ENCODE measurements at regions not wholly inside any gene's neighbourhood (a gene's known extent, or its start where the extent isn't known, plus 50 kb on each side); places are given as distances from the start of the nearest gene placed in this dataset.

DNA sequence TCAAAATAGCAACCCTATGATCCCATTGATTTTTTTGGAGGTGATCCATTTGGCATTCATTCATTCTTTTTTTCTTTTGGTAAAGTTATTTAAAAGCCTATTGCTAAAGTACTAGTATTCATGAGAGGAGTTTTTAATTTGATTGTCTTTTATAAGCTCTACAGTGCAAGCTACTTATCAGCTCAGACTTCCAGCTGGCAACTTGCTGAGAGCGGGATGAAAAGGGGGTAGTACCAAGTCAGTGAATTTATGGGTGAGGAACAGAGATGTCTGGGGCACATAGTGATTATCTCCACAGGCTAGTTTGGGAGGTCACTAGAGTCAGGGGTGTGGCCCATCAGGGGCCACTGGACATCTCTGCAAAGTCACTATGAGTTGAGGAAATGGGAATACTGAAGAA lies 202.4 kb downstream of the PIK3C3 start:
- TF ChIP-seq, protein P1, sequence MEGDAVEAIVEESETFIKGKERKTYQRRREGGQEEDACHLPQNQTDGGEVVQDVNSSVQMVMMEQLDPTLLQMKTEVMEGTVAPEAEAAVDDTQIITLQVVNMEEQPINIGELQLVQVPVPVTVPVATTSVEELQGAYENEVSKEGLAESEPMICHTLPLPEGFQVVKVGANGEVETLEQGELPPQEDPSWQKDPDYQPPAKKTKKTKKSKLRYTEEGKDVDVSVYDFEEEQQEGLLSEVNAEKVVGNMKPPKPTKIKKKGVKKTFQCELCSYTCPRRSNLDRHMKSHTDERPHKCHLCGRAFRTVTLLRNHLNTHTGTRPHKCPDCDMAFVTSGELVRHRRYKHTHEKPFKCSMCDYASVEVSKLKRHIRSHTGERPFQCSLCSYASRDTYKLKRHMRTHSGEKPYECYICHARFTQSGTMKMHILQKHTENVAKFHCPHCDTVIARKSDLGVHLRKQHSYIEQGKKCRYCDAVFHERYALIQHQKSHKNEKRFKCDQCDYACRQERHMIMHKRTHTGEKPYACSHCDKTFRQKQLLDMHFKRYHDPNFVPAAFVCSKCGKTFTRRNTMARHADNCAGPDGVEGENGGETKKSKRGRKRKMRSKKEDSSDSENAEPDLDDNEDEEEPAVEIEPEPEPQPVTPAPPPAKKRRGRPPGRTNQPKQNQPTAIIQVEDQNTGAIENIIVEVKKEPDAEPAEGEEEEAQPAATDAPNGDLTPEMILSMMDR (IDR thresholded peaks at IDR 0.05; ENCODE audit: unreplicated experiment), result no peak
- Mint-ChIP-seq H3K4me1 (ENCODE audit: insufficient read depth, unreplicated experiment) (no peaks in the 10 kb centered on the region), H3K9me3 (ENCODE audit: unreplicated experiment) (no peaks in the 10 kb centered on the region), H3K4me3 (ENCODE audit: unreplicated experiment) (no peak overlapping the region), H3K27ac (ENCODE audit: low read depth, unreplicated experiment) (no peak overlapping the region), H3K36me3 (ENCODE audit: insufficient read depth, unreplicated experiment) (no peaks in the 10 kb centered on the region), H3K27me3 (ENCODE audit: insufficient read depth, unreplicated experiment) (no peaks in the 10 kb centered on the region)
- no peak for DNase-seq (ENCODE audit: unreplicated experiment)
- POLR2A ChIA-PET, result no interaction called here
- BruUV-seq (replicated peaks), result no TSS peak
- CTCF ChIA-PET, result no interaction called here
- intact Hi-C loops (cut with micrococcal nuclease), result no loop called here

DNA sequence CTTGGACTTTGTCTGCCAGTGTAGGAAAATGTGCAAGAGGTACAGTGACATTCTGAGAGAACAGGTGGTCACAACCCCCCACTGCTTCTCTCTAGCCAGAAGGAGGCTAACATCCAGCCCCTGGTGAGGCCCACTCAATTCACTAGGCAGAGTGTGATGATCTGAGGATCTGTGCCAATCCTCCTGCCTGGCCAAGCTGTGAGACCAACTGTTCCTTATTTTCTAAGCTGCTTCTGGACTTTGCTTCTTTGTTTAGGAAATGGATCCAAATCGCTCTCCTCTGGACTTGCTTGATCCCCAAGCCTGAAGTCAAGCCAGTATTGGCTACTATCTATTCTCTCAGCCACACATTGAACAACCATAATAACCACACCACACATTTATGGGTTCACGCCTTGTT lies 202.8 kb downstream of the PIK3C3 start:
- intact Hi-C loops (cut with micrococcal nuclease), result no loop called here
- Mint-ChIP-seq H3K36me3 (ENCODE audit: insufficient read depth, unreplicated experiment) (no peaks in the 10 kb centered on the region), H3K27me3 (ENCODE audit: insufficient read depth, unreplicated experiment) (no peaks in the 10 kb centered on the region), H3K4me3 (ENCODE audit: unreplicated experiment) (no peak overlapping the region), H3K9me3 (ENCODE audit: unreplicated experiment) (no peaks in the 10 kb centered on the region), H3K27ac (ENCODE audit: low read depth, unreplicated experiment) (no peak overlapping the region), H3K4me1 (ENCODE audit: insufficient read depth, unreplicated experiment) (no peaks in the 10 kb centered on the region)
- TF ChIP-seq, protein P1 (IDR thresholded peaks at IDR 0.05; ENCODE audit: unreplicated experiment), result no peak
- no TSS peak for BruUV-seq (replicated peaks)
- POLR2A ChIA-PET, result no interaction called here
- CTCF ChIA-PET, result no interaction called here
- no peak for DNase-seq (ENCODE audit: unreplicated experiment)

DNA sequence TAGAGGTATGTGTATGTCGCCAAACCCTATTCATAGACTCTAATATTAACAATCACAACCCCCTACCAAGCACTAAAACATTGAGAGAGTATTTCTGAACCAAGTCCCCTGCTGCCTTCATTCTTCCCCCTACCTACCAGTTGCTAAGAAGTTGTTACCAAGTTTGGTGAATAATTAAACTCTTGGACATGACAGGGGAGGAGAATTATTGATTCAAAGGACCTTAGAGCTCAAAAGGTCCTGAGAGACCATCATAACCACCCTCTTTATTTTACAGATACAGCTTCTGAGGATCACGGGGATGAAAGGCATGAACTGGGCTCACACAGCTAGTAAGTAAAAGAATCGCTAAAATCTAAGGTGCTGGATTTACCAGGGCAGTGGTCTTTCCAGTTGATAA lies 204.1 kb downstream of the PIK3C3 start:
- intact Hi-C loops (cut with micrococcal nuclease), result no loop called here
- TF ChIP-seq, protein P1 (IDR thresholded peaks at IDR 0.05; ENCODE audit: unreplicated experiment), result no peak
- BruUV-seq (replicated peaks), result no TSS peak
- H3K27ac Mint-ChIP-seq (ENCODE audit: low read depth, unreplicated experiment), result no peak overlapping the region
- H3K4me3 Mint-ChIP-seq (ENCODE audit: unreplicated experiment), result no peak overlapping the region
- no peaks in the 10 kb centered on the region for H3K4me1 Mint-ChIP-seq (ENCODE audit: insufficient read depth, unreplicated experiment)
- no peaks in the 10 kb centered on the region for H3K36me3 Mint-ChIP-seq (ENCODE audit: insufficient read depth, unreplicated experiment)
- no peak for DNase-seq (ENCODE audit: unreplicated experiment)
- ChIA-PET POLR2A (no interaction called here), CTCF (interaction anchor here (1.1 kb wide), 1 partner anchor 45 kb away, joined by 5 read pairs; no protein-coding TSS in a partner anchor)
- H3K27me3 Mint-ChIP-seq (ENCODE audit: insufficient read depth, unreplicated experiment), result no peaks in the 10 kb centered on the region
- no peaks in the 10 kb centered on the region for H3K9me3 Mint-ChIP-seq (ENCODE audit: unreplicated experiment)

DNA sequence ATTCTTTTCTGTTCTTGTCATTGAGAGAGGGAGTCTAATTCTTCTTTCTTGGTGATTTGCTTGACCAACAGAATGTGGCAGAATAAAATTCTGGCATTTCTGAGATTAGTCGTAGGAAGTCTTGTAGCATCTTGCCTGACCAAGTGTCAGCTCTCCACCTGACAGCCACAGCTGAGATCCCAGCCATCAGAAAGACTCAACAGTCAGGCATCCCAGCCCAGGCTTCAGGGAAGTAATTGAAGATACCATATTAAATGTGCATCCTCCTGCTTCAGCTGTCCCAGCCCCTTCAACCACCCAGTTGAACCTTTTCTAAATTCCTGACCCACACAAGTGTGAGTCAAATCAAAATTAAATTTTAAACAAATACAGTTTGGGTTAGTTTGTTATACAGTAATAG lies 208.3 kb downstream of the PIK3C3 start:
- no peak for DNase-seq (ENCODE audit: unreplicated experiment)

More for the DNA sequence above, 208.3 kb downstream of the PIK3C3 start:
- CTCF ChIA-PET, result interaction anchor here (0.5 to 1.2 kb wide), 2 partner anchors 135 to 151 kb away, joined by 3 to 5 read pairs; no protein-coding TSS in a partner anchor
- H3K36me3 Mint-ChIP-seq (ENCODE audit: insufficient read depth, unreplicated experiment), result no peaks in the 10 kb centered on the region
- H3K27ac Mint-ChIP-seq (ENCODE audit: low read depth, unreplicated experiment), result no peak overlapping the region
- no peaks in the 10 kb centered on the region for H3K27me3 Mint-ChIP-seq (ENCODE audit: insufficient read depth, unreplicated experiment)
- POLR2A ChIA-PET, result no interaction called here
- no peaks in the 10 kb centered on the region for H3K4me1 Mint-ChIP-seq (ENCODE audit: insufficient read depth, unreplicated experiment)
- H3K9me3 Mint-ChIP-seq (ENCODE audit: unreplicated experiment), result no peaks in the 10 kb centered on the region
- TF ChIP-seq, protein P1 (IDR thresholded peaks at IDR 0.05; ENCODE audit: unreplicated experiment), result no peak
- intact Hi-C loops (cut with micrococcal nuclease), result no loop called here
- no peak overlapping the region for H3K4me3 Mint-ChIP-seq (ENCODE audit: unreplicated experiment)
- BruUV-seq (replicated peaks), result no TSS peak
